PC-9 (cell line): ENCODE measurements at regions not wholly inside any gene's neighbourhood (a gene's known extent, or its start where the extent isn't known, plus 50 kb on each side); places are given as distances from the start of the nearest gene placed in this dataset.

Experiments
- CTCF ChIP-seq: fragments of 200-600 bp; sonication (generic); conservative IDR thresholded peaks from 2 replicates; pipeline ENCODE4 v1.6.1; 2017; ENCODE audit warnings: mixed run types, antibody characterized with exemption, mild to moderate bottlenecking, moderate library complexity
- EZH2 ChIP-seq: fragments of 200-600 bp; sonication (generic); IDR thresholded peaks from 2 replicates; pipeline ENCODE4 v1.8.0; 2017; ENCODE audit warnings: antibody characterized with exemption, low read depth

- TF ChIP-seq CTCF (no peak), EZH2 (no peak)
Measured at GRCh38 chr10:3389130-3389529, 216.5 kb upstream of the PITRM1 start.
